OCI-LY1 (cell line): ENCODE measurements at regions not wholly inside any gene's neighbourhood (a gene's known extent, or its start where the extent isn't known, plus 50 kb on each side); places are given as distances from the start of the nearest gene placed in this dataset.

Source experiments
- CTCF ChIP-seq: fragments of 200-600 bp; sonication (generic), shearing (Covaris generic); IDR thresholded peaks from 2 replicates; pipeline ENCODE4 v1.5.1; 2017; ENCODE audit warnings: mild to moderate bottlenecking, antibody characterized with exemption, low read length, moderate library complexity, mixed read lengths
- EZH2 ChIP-seq: fragments of 200-600 bp; sonication (generic), shearing (Covaris generic); IDR thresholded peaks from 2 replicates; pipeline ENCODE4 v1.8.0; 2017; ENCODE audit warnings: borderline replicate concordance, mixed run types, mild to moderate bottlenecking, antibody characterized with exemption, low read length, moderate library complexity, mixed read lengths

GRCh38 chr18:42658171-42658570, 457.3 kb downstream of the RIT2 start:
- TF ChIP-seq CTCF (no peak), EZH2 (no peak)
